Osteocyte (in vitro differentiated cells): ENCODE measurements at regions not wholly inside any gene's neighbourhood (a gene's known extent, or its start where the extent isn't known, plus 50 kb on each side); places are given as distances from the start of the nearest gene placed in this dataset.

Experiments used
- DNase-seq: peaks from one replicate; pipeline ENCODE4 v3.0.0; 2021; ENCODE audit warnings: mixed read lengths; ENCODE audit not compliant: unreplicated experiment; ENCODE audit errors: extremely low spot score
- H3K27ac Mint-ChIP-seq: one replicate; pipeline ENCODE4 v1.8.0; 2021; ENCODE audit warnings: mild to moderate bottlenecking, mixed read lengths; ENCODE audit not compliant: unreplicated experiment
- H3K27me3 Mint-ChIP-seq: one replicate; pipeline ENCODE4 v1.8.0; 2021; ENCODE audit warnings: mixed read lengths; ENCODE audit not compliant: unreplicated experiment
- H3K36me3 Mint-ChIP-seq: one replicate; pipeline ENCODE4 v1.8.0; 2021; ENCODE audit warnings: mixed read lengths; ENCODE audit not compliant: unreplicated experiment
- H3K4me1 Mint-ChIP-seq: one replicate; pipeline ENCODE4 v1.8.0; 2021; ENCODE audit warnings: mixed read lengths; ENCODE audit not compliant: unreplicated experiment
- H3K4me3 Mint-ChIP-seq: one replicate; pipeline ENCODE4 v1.8.0; 2021; ENCODE audit warnings: mild to moderate bottlenecking, moderate library complexity, mixed read lengths; ENCODE audit not compliant: unreplicated experiment
- H3K9me3 Mint-ChIP-seq: one replicate; pipeline ENCODE4 v1.8.0; 2021; ENCODE audit warnings: mixed read lengths; ENCODE audit not compliant: unreplicated experiment
- CTCF ChIP-seq: fragments of 200-600 bp; sonication (generic); IDR thresholded peaks from 2 replicates; pipeline ENCODE4 v1.5.0; 2021; ENCODE audit warnings: antibody characterized with exemption, mild to moderate bottlenecking, moderate library complexity

DNA sequence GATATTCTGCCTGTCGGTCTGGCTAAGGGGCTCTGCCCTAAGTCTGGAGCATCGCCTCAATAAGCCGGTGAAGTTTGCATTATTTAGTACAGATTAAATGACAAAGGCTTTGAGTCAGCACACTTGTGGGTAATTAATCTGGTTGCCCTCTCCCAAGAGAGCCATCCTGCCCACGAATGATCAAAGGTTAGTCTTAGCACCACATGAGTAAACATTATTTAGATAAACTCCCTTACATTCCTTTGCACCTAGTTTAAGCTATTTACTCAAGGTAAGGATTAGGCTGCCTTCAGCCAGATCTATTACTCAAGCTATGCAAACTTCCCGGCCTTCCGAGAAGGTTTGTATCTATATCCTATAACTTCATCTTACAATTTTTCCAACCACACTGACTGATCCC, 572.1 kb downstream of the CHSY3 start:
- no peak for DNase-seq
- Mint-ChIP-seq H3K4me1 (no peaks in the 10 kb centered on the region), H3K27ac (no peak overlapping the region), H3K4me3 (no peak overlapping the region), H3K27me3 (no peaks in the 10 kb centered on the region), H3K36me3 (peaks cover 18% of the 10 kb centered on the region), H3K9me3 (peaks cover 51% of the 10 kb centered on the region)
- no peak for TF ChIP-seq CTCF

GRCh38 chr5:130462516-130462915, 558.3 kb downstream of the CHSY3 start:
- peaks cover 17% of the 10 kb centered on the region for H3K4me1 Mint-ChIP-seq
- peak overlapping the region; percentile 57 for H3K4me3 Mint-ChIP-seq
- no peak for DNase-seq
- peak overlapping the region; percentile 79 for H3K27ac Mint-ChIP-seq
- H3K9me3 Mint-ChIP-seq: peaks cover 7% of the 10 kb centered on the region
- H3K36me3 Mint-ChIP-seq: peaks cover 8% of the 10 kb centered on the region
- TF ChIP-seq CTCF: no peak
- H3K27me3 Mint-ChIP-seq: no peaks in the 10 kb centered on the region

DNA sequence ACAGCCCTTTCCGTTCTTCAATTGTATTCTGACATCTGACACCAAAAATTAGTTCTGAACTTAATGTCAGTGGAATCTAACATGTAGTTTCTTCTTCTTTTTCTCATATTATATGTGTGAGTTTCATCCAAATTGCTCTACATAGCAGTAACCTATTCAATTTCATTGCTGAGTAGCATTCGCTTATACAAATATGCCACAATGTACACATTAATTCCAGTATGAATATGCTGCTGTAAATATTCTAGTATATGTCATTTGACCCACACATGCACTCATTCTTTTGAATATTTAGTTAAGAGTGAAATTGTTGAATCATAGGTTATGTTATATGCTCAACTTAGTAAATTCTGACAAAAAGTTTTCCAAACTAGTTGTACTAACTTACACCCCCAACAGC, 550.9 kb downstream of the CHSY3 start:
- Mint-ChIP-seq H3K27ac (no peak overlapping the region), H3K4me3 (no peak overlapping the region), H3K4me1 (no peaks in the 10 kb centered on the region), H3K9me3 (peaks cover 18% of the 10 kb centered on the region), H3K27me3 (no peaks in the 10 kb centered on the region), H3K36me3 (peaks cover 12% of the 10 kb centered on the region)
- DNase-seq: no peak
- no peak for TF ChIP-seq CTCF

DNA sequence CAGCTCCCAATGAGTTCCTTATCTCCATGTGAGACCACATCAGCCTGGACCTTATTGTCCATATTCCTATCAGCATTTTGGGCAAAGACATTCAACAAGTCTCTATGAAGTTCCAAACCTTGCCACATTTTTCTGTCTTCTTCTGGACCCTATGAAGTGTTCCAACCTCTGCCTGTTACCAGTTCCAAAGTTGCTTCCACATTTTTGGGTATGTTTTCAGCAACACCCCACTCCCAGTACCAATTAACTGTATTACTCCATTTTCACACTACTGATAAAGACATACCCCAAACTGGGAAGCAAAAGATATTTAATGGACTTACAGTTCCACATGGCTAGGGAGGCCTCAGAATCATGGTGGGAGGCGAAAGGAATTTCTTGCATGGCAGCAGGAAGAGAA, 548.5 kb downstream of the CHSY3 start:
- Mint-ChIP-seq H3K4me3 (no peak overlapping the region), H3K36me3 (peaks cover 9% of the 10 kb centered on the region), H3K27me3 (no peaks in the 10 kb centered on the region), H3K27ac (no peak overlapping the region), H3K4me1 (no peaks in the 10 kb centered on the region), H3K9me3 (peaks cover 16% of the 10 kb centered on the region)
- TF ChIP-seq CTCF: no peak
- no peak for DNase-seq

GRCh38 chr5:130436430-130436829, 532.2 kb downstream of the CHSY3 start:
- Mint-ChIP-seq H3K36me3 (peaks cover 16% of the 10 kb centered on the region), H3K4me3 (no peak overlapping the region), H3K4me1 (peaks cover 1% of the 10 kb centered on the region), H3K9me3 (peaks cover 37% of the 10 kb centered on the region), H3K27ac (no peak overlapping the region), H3K27me3 (no peaks in the 10 kb centered on the region)
- no peak for DNase-seq
- TF ChIP-seq CTCF: no peak
